Gastroesophageal sphincter (tissue), 3 donors: ENCODE measurements at regions not wholly inside any gene's neighbourhood (a gene's known extent, or its start where the extent isn't known, plus 50 kb on each side); places are given as distances from the start of the nearest gene placed in this dataset.

Experiments used
- CTCF ChIP-seq, 4 experiments: fragments of 200-600 bp in 2 of 4; fragments of 450-650 bp in 2 of 4; sonication (generic) in 1 of 4; IDR thresholded peaks; one replicate each; pipeline ENCODE4 v1.5.1; 2017 to 2019; ENCODE audit warnings: antibody characterized with exemption in 4 of 4, mild to moderate bottlenecking in 2 of 4, moderate library complexity in 2 of 4
- EP300 ChIP-seq: sonication (generic); formaldehyde crosslinking; IDR thresholded peaks from one replicate; pipeline ENCODE4 v1.6.1; 2017; ENCODE audit warnings: antibody characterized with exemption, mild to moderate bottlenecking
- POLR2A ChIP-seq, 2 donors: fragments of 450-650 bp; IDR thresholded peaks; one replicate each; pipeline ENCODE4 v1.6.1; 2017; ENCODE audit warnings: antibody characterized with exemption in 2 of 2, mild to moderate bottlenecking in 2 of 2, moderate library complexity in 1 of 2
- POLR2AphosphoS5 ChIP-seq: sonication (generic); formaldehyde crosslinking; IDR thresholded peaks from one replicate; pipeline ENCODE4 v1.6.1; 2017; ENCODE audit warnings: antibody characterized with exemption

- TF ChIP-seq CTCF (IDR thresholded peaks at IDR 0.05) (peak; percentile 49 to 59 (median 54)), POLR2A (IDR thresholded peaks at IDR 0.05) (no peak), POLR2AphosphoS5 (no peak), EP300 (no peak)
Observed at GRCh38 chr11:11022125-11022730, 164.4 kb upstream of the ZBED5 start.
